ENCODE measurements at regions not wholly inside any gene's neighbourhood (a gene's known extent, or its start where the extent isn't known, plus 50 kb on each side); places are given as distances from the start of the nearest gene placed in this dataset.

DNA sequence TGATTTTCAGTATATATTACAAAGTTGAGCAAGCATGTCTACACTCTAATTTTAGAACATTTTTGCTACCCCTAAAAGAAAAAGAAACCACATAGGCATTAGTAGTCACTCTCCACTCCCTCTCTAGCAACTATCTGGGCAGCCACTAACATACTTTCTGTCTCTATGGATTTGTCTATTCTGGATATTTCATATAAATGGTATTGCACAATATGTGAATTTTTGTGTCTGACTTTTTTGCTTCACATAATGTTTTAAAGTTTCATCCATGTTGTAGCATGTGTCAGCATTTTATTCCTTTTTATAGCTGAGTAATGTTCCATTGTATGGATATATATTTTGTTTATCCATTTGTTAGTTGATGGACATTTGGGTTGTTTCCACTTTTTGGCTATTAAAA, 232.5 kb upstream of the CTAGE1 start:
- TF ChIP-seq POLR2A (IDR thresholded peaks at IDR 0.05; ENCODE audit: low read length): no peak
- TF ChIP-seq GATA1 (IDR thresholded peaks at IDR 0.05; ENCODE audit: low read depth, low read length): no peak

All from erythroblast (primary cell).